HG03175 (cell line): ENCODE measurements at regions not wholly inside any gene's neighbourhood (a gene's known extent, or its start where the extent isn't known, plus 50 kb on each side); places are given as distances from the start of the nearest gene placed in this dataset.

Experiments used
- ATAC-seq: cut with Tn5 transposase; IDR thresholded peaks from one replicate; pipeline ENCODE4 v1.9.1; 2021; ENCODE audit warnings: mild to moderate bottlenecking, moderate library complexity; ENCODE audit not compliant: unreplicated experiment

DNA sequence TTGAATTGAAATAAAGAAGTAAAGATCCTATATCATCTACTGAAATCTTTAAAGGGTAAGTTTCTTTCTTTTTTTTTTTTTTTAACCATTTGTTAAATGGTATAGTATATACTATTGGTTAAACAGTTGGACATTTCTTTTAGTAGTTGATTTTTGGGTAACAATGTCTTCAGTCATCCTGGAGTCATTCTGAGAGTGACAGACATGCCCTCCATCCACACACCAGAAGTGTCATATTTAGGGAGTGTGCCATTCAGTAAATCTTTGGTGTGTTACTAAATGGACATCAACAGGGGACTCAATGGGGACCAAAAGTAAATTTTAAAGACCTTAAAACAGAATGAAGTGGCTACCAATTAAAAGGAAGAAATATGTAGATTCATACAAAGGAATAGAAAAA lies 50.8 kb upstream of the SLC39A10 start:
- ATAC-seq = no peak

DNA sequence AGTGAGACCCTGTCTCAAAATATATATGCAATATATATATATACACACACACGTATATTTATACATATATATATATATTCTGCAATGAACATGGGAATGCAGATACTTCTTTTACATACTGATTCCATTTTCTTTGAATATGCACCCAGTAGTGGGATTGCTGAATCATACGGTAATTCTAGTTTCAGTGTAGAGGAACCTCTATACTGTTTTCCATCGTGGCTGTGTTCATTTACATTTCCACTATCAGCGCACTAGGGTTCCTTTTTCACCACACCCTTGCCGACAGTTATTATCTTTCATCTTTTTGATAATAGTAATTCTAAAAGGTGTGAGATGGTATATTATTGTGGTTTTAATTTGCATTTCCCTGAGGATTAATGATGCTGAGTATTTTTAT lies 52.3 kb upstream of the SLC39A10 start:
- ATAC-seq = no peak

DNA sequence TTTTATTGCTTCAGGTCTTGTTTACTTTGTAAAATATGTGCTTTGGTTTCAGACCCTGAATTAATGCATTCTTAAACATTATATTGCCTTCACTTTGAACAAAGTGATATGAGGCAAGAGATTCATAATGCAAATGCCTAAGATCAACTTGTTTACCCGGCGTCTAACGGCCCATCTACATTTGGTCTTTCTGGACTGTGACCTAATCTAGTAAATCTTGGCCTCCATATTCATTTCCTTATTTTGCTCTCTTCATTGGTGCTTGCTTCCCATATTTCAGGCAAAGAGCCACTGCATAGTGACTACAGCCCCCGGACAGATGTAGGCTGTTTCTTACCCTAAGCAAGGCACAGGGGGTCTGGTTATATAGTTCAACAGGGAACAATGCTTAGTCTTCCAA lies 53.0 kb upstream of the SLC39A10 start:
- no peak for ATAC-seq

DNA sequence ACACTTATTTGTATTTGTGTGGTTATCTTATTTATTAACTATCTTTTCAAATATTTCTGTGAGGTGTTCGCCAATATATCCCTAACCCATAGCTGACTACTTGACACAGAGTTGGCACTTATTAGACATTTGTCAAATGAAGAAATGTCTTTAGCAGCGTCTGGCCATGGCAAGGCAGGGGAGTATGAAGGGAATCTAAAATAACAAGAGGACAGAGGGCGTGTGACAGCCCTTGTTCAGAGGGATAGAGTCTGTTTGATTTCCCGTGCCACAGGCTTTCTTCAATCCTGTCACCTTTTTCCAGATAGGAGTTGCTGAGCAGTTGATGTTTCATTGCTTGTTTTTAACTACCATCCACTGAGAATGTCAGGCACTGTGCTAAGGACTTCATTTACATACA lies 53.6 kb upstream of the SLC39A10 start:
- ATAC-seq = no peak

DNA sequence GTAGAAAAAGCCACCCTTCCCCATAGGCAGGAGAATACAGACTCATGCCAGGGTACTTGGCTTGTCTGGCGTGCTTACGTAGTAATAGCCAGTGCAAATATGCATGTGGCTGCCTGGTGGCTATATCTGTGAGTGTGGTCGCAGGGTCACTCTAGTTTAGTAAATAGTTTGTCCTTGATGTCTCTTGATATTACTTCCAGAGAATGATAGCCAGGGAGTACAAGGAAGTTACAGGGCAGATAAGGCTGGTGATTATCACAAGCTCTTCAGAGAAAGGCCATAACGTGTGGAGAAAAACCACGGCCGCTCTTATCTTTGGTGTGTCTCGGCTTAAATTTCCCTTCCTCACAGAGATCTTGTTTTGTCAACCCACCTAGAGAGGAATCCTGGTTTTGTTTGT lies 54.3 kb upstream of the SLC39A10 start:
- no peak for ATAC-seq

DNA sequence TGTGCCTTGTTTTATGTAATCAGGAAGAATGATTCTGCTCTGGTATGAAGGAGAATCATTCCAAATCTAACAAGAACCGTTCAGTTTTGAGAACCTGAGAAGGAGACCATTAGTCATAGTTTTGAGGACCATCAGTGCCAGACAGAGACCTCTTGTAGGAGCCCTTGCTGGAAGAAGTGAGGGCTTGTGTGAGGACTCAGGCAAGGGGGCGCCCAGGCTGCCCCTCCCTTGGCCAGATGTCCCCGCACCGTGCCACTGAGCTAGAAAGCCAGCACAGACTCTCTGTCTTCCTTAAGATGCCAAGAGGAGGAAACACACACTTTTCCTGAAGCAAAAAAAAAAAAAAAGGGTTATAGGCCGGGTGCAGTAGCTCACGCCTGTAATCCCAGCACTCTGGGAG lies 55.7 kb upstream of the SLC39A10 start:
- ATAC-seq = no peak

DNA sequence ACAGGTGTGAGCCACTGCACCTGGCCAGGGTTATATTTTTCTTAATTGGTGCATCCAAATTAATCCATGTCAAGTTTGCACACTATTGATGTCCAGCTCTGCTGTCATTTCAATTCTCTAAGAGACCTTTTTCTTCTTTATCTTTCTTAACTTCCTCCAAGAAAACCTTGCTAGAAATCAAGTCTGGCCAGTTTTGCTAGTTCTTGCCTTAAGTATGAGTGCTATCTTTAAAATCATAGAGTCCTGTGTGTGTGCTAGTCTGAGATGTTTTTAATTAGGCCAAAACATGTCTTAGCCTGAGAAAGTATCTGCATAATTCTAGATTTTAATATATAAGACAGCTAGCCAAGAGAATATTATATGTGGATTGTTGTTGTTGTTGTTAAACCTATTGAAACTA lies 56.2 kb upstream of the SLC39A10 start:
- ATAC-seq = no peak

DNA sequence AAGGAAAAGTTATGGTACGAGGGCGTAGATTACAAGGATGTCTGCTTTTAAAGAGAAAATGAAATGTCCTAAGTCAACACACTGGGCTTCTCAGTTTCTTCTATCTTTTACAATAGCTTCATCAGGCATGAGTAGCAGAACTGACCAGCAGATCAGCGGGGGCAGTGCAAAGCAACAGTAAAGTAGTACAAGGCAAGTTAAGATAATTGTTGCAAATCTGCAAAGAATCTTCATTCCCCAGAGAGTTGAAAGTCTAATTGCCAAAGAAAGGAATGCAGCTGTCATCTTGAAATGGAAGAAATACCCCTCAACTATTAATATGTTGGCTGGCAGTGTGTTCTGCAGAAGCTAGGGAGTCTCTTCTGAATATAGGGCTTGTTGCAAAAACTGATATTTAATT lies 60.2 kb upstream of the SLC39A10 start:
- ATAC-seq = no peak

DNA sequence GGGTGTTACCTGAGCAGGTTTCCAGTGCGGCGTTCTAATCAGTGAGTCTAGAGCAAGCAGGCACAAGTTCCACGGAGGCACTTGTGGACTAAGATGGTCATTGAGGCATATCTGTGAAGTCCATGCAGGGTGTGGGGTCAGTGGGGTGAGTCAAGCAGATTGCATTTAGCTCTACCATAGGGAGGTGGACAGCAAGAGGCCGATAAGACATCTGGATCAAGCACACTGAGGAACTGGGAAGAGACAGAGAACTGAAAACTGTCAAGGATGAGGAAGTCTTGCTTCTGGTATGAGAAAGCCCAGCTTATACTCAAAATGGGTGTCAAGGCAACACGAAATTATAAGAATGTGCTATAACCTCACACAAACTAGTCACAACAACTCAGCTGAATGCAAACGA lies 61.2 kb upstream of the SLC39A10 start:
- ATAC-seq = peak; percentile 42

DNA sequence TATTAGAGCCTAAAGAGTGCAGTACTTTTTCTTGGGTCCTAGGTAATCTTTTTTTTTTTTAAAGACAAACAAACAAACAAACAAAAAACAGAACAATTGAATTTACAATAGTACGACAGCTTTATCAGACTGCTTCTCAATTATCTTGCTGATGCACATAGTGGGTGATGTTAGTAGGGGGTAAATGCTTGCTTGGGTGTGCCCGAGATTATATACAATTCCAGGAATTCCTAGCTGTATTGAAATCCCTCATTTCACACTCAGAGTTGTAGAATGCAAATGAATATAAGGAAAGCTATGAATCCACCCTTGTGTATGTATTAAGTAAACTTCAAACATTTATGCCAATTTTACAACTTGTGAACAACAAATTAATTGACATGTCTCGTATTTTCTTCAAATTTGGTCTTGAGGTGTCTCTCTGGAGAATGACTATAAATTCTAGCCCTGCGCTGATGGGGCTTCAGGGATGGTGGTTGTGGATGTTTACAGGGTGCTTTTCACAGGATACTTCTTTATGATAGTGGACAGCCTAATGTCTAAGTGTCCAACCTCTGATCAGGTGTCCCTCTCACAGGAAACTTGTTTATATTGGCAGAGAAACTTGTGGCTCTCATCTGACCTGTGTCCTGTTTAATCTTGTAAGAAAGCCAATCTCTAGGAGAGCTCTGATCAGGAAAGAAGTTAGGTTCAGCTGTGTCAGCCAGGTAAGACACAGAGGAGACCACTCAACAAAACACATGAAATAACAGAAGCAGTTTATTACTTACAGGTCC lies 61.9 kb upstream of the SLC39A10 start:
- ATAC-seq = no peak

DNA sequence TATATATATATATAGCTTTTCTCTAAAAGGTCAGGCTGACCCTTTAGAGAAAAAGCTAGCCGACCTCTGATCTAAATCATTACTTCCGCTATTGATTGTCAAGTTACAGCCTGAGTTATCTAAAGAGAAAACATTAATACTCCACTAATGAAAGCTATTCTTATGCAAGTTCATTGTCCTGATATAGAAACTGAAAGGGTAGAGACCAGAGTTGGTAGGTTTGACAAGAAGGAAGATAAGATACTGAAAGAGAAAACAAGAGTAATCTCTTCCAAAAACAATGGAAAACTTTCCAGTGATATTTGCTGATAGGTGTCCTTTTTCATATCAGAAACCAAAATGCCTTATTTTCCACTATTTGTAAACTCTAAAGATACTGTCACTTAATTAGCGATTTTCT lies 62.8 kb upstream of the SLC39A10 start:
- peak; percentile 63 for ATAC-seq

DNA sequence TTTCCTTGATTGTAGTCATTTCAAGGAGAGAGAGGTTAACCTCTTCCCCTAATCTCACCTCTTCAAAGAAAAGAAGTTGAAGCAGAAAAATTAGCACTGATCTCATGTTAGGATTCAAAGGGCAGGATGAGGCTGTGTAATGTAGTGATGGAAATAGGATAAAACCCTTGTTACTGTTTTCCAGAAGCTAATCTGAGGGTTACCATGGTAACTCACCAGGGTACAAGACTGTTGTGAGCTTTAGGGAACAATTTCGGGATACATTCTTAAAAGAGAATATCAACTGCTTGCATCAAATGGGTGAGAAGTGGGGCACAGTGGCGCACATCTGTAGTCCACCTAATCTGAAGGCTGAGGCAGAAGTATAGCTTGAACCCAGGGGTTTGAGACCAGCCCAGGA lies 64.9 kb upstream of the SLC39A10 start:
- ATAC-seq = no peak

DNA sequence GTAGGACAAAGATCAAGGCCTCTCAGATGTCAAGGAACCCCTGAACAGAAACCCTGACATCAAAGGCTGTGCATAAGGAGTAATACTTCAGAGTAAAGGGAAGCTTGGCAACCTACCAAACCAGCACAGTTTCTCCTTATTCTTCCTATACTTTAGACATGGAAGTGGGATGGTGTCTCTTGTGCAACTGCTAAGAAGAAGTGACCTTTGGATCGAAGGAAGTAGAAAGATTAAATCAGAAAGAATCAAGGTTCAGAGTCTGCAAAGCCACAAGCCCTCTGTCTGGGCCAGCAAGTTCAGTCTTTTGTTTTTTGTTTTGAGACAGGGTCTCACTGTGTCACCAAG lies 66.2 kb upstream of the SLC39A10 start:
- no peak for ATAC-seq

DNA sequence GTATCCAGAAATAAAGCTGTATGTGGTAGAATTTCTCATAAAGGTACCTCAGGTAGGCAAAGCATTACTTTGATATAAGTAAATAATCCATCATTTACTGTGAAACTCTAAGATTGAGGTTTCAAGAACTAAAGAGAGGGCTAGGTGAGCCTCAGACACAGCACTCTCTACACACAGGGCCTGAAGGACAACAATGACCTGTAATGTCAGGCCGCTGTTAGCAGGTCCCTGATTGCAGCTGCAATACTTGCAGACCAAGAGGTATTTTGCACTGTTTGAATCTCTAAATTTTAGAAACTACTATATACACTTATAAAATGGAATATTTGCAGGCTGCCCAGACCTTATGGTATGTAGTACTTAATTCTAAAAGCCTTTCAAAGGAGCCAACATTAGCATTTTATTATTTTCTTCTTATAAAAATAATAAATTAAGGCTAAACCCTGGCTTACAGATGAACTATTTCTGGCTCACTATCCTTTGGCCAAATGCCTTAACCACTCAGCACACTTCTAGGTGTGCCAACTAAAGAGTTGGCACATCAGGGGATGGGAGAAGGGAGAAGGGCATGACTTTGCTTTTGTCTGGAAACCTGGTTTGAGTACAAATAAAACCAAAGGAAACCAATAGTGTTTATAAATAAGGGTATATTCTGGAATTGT lies 66.7 kb upstream of the SLC39A10 start:
- ATAC-seq = no peak

DNA sequence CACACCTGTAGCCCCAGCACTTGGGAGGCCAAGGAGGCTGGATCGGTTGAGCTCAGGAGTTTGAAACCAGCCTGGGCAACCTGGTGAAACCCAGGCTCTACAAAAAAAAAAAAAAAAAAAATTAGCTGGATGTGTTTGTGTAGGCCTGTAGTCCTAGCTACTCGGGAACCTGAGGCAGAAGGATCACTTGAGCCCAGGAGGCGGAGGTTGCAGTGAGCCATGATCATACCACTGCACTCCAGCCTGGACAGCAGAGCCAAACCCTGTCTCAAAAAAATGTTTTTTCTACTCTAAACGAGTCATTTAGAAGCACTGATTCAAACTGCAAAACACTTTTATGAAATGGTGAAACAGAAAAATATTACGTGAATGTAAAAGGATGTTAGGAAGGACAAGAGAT lies 69.1 kb upstream of the SLC39A10 start:
- no peak for ATAC-seq

DNA sequence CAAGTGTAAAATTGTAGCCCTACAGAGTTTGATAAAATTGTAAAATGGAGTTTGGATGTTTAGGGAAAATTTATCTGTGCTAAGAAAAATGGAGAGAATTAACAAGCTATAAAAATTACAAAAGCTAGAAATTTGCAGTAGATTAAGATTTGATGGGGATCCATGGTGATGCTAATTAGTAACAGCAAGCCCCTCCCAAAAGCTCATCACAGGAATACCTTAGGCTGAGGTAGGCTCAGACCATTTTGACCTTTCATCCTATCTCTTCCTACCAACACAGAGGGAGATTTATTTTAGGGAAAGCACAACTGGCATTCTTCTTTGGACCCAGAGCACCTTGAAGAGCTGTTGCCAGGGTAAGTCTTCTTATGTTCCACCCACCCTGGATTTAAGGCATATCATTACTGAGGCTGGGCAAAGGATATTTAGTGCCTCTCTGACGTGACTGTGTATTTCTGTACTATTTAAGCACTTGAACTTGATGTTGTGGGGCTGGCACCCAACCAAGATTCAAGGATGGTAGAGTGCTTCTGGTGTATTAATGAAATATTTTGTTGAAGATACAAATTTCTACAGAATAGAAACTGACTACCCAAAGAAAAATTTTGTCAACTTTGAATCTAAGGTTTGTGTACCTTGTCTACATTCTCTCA lies 70.8 kb upstream of the SLC39A10 start:
- no peak for ATAC-seq

DNA sequence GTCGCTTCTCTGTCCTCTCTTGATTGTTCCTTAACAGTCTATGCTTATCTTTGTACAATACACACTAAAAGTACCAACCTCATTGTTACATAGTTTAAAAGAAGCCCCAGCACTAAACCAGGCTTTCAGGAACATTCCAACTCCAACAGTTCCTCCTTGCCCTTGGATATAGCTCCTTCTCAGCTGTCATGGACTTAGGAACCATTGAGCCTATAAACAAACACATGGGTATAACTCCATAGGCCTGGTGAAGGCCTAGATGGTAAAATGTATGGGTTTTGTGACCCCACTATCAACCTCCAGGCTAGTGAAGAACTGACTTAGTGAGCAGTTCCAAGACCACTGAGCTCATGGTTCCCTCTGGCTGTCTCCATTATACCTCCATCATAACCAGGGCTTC lies 74.8 kb upstream of the SLC39A10 start:
- ATAC-seq = no peak

DNA sequence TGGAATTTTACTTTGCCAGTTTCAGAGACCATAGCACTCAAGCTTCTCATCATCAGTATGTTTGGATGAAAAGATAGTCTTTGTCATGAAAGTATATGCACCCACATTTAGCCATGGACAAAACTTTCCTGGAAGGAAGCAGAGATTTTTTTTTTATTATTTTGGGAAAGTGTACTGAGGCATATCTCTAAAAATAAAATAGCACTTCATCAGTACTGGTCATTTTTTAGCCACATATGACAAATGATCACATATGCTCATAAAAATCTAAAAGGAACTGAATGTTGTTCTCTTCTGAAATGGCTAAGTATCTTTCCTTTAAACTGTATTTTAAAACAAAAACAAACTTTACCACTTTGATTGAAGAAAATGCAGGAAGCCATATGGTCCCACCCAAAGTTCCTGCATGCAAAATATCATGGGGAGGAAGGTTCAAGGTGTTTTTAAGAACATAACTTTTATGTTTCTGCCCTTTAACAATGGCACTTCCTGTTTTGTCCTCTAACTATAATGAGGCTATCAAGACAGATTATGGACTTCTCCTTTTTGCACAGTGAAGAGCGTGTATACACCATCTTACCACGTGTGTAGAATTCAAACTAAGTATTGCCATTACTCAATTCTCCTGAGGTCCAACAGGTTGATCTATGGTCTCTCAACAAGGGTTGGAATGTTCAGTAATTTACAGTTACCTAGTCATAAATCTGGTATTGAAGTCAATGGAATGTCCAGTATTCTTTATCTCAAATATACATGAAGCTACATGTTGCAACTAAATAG lies 77.1 kb upstream of the SLC39A10 start:
- peak; percentile 70 for ATAC-seq

DNA sequence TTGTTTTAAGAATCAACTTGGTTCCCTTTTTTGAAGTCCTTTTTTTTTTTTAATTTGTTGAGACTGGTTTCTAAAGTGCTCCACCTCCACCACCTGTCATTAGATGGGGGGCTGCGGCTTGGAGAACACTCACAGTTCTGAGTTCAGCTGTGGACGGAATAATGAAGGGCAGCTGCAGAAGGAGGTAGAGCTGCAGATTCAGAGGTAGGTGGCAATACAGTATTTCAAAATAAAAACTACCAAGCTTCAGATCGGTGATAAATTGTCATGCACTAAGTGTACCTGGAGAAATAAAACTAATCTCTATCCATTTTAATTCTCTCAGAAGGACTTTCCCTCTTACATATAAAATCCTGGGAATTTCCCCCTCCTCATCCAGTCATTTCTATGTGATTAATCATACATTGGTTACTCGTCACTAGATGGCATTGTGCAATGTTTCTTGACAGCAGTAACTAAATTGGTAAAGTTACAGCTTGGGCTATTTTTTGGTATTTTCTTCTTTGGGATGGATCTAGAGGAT lies 81.1 kb upstream of the SLC39A10 start:
- ATAC-seq = peak; percentile 75

DNA sequence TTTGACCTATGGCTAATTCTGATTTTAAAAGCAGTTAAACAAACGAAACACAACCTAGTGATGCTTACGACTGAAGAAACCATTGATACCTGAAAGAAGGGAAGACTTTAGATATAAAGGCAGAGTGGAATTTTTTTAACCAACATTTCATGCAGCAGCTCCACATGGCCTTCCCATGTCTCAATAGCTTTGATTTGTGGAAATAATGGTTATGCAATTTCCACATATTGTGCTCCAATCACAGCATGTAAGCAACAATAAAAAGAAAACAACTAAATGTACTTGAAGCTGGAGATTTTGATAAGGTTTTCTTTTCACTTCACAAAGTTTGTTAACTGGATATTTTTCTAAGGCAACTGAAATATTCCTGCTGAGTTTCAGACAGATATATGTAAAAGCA lies 82.0 kb upstream of the SLC39A10 start:
- no peak for ATAC-seq

DNA sequence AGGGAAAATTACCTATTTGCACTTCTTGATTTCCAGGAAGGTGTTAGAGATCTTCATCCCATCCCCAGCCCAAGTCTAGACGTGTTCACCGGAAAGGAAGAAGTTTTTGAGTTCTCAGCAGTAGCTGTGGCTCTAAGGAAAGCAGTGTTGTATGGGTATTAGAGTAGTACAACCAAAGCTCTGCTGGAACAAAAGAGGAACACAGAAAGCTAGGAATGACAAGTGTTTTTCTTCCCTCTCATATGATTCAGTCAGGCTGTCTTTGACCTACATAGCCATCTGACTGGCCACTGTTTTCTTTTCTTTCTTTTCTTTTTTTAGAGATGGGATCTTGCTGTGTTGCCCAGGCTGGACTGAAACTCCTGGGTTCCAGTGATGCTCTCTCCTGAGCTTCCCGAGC lies 82.7 kb upstream of the SLC39A10 start:
- ATAC-seq = no peak
